Activated CD4-positive, alpha-beta memory T cell treated with anti-CD3 and anti-CD28 coated beads for 36 hours (primary cell): ENCODE measurements at regions not wholly inside any gene's neighbourhood (a gene's known extent, or its start where the extent isn't known, plus 50 kb on each side); places are given as distances from the start of the nearest gene placed in this dataset.

Experiments
- CTCF ChIA-PET: fragments of 350-600 bp; sonication (Branson Sonifier 250); formaldehyde crosslinking; loops from one replicate; lab custom pipeline; 2021; ENCODE audit warnings: antibody characterized with exemption, inconsistent platforms; lab: Charles Lee
- POLR2A ChIA-PET: fragments of 350-600 bp; sonication (Branson Sonifier 250); formaldehyde crosslinking; loops from one replicate; lab custom pipeline; 2021; ENCODE audit warnings: antibody characterized with exemption; lab: Charles Lee
- DNase-seq: peaks from one replicate; pipeline ENCODE4 v3.0.0-alpha.2; 2020
- H3K27ac Mint-ChIP-seq: one replicate; pipeline ENCODE4 v1.8.0; 2021; ENCODE audit warnings: mixed read lengths
- H3K27me3 Mint-ChIP-seq: one replicate; pipeline ENCODE4 v1.8.0; 2021; ENCODE audit warnings: mixed read lengths
- H3K36me3 Mint-ChIP-seq: one replicate; pipeline ENCODE4 v1.8.0; 2021; ENCODE audit warnings: mixed read lengths
- H3K4me1 Mint-ChIP-seq: one replicate; pipeline ENCODE4 v1.8.0; 2021; ENCODE audit warnings: low read depth, mixed read lengths
- H3K4me3 Mint-ChIP-seq: one replicate; pipeline ENCODE4 v1.8.0; 2021; ENCODE audit warnings: mild to moderate bottlenecking, mixed read lengths
- H3K9me3 Mint-ChIP-seq: one replicate; pipeline ENCODE4 v1.8.0; 2021; ENCODE audit warnings: mixed read lengths
- intact Hi-C: fragments of 100-400 bp; cut with micrococcal nuclease; formaldehyde crosslinking; loops from one replicate; pipeline ENCODE4 v1.15.1; 2023

- Mint-ChIP-seq H3K27me3 (peaks cover 32% of the 10 kb centered on the region), H3K36me3 (no peaks in the 10 kb centered on the region), H3K27ac (peak overlapping the region; percentile 19), H3K4me3 (no peak overlapping the region), H3K4me1 (peaks cover 40% of the 10 kb centered on the region), H3K9me3 (no peaks in the 10 kb centered on the region)
- ChIA-PET POLR2A (no interaction called here), CTCF (no interaction called here)
- no peak for DNase-seq
- intact Hi-C loops = loop anchor here (10.0 kb wide), 1 partner anchor 223 kb away; no protein-coding TSS in a partner anchor
Observed at GRCh38 chr2:111707700-111708099, 176.3 kb downstream of the ANAPC1 start.

GRCh38 chr2:111708476-111709180, 175.4 kb downstream of the ANAPC1 start:
- Mint-ChIP-seq H3K4me3 (no peak overlapping the region), H3K27ac (no peak overlapping the region), H3K9me3 (no peaks in the 10 kb centered on the region), H3K27me3 (peaks cover 29% of the 10 kb centered on the region), H3K36me3 (no peaks in the 10 kb centered on the region), H3K4me1 (peaks cover 40% of the 10 kb centered on the region)
- DNase-seq = peak; percentile 38
- CTCF ChIA-PET = no interaction called here
- POLR2A ChIA-PET = no interaction called here
- intact Hi-C loops = loop anchor here (10.0 kb wide), 1 partner anchor 224 kb away; no protein-coding TSS in a partner anchor

GRCh38 chr2:111709321-111709720, 174.7 kb downstream of the ANAPC1 start:
- DNase-seq = no peak
- CTCF ChIA-PET = interaction anchor here (1.0 kb wide), 1 partner anchor 77 kb away, joined by 4 read pairs; no protein-coding TSS in a partner anchor
- Mint-ChIP-seq H3K27ac (no peak overlapping the region), H3K4me1 (peaks cover 34% of the 10 kb centered on the region), H3K4me3 (no peak overlapping the region), H3K9me3 (no peaks in the 10 kb centered on the region), H3K27me3 (peaks cover 29% of the 10 kb centered on the region), H3K36me3 (no peaks in the 10 kb centered on the region)
- POLR2A ChIA-PET = no interaction called here
- intact Hi-C loops = loop anchor here (10.0 kb wide), 1 partner anchor 225 kb away; no protein-coding TSS in a partner anchor

GRCh38 chr2:111710085-111710484, 173.9 kb downstream of the ANAPC1 start:
- ChIA-PET CTCF (interaction anchor here (1.0 kb wide), 1 partner anchor 78 kb away, joined by 4 read pairs; no protein-coding TSS in a partner anchor), POLR2A (no interaction called here)
- H3K36me3 Mint-ChIP-seq = no peaks in the 10 kb centered on the region
- intact Hi-C loops = loop anchor here (10.0 kb wide), 1 partner anchor 895 kb away; no protein-coding TSS in a partner anchor
- DNase-seq = no peak
- no peaks in the 10 kb centered on the region for H3K9me3 Mint-ChIP-seq
- peaks cover 29% of the 10 kb centered on the region for H3K27me3 Mint-ChIP-seq
- no peak overlapping the region for H3K27ac Mint-ChIP-seq
- peaks cover 29% of the 10 kb centered on the region for H3K4me1 Mint-ChIP-seq
- H3K4me3 Mint-ChIP-seq = no peak overlapping the region

GRCh38 chr2:111710613-111711012, 173.4 kb downstream of the ANAPC1 start:
- no peak for DNase-seq
- ChIA-PET CTCF (no interaction called here), POLR2A (no interaction called here)
- Mint-ChIP-seq H3K9me3 (no peaks in the 10 kb centered on the region), H3K27me3 (peaks cover 29% of the 10 kb centered on the region), H3K4me1 (peaks cover 24% of the 10 kb centered on the region), H3K36me3 (no peaks in the 10 kb centered on the region), H3K27ac (no peak overlapping the region), H3K4me3 (no peak overlapping the region)
- intact Hi-C loops = loop anchor here (10.0 kb wide), 1 partner anchor 896 kb away; no protein-coding TSS in a partner anchor

GRCh38 chr2:111711270-111711669, 172.7 kb downstream of the ANAPC1 start:
- Mint-ChIP-seq H3K4me3 (no peak overlapping the region), H3K4me1 (peaks cover 17% of the 10 kb centered on the region), H3K27me3 (peaks cover 29% of the 10 kb centered on the region), H3K36me3 (no peaks in the 10 kb centered on the region), H3K27ac (no peak overlapping the region), H3K9me3 (no peaks in the 10 kb centered on the region)
- CTCF ChIA-PET = interaction anchor here (0.6 kb wide), 1 partner anchor 930 kb away, joined by 5 read pairs; no protein-coding TSS in a partner anchor
- POLR2A ChIA-PET = no interaction called here
- intact Hi-C loops = loop anchor here (10.0 kb wide), 1 partner anchor 896 kb away; no protein-coding TSS in a partner anchor
- DNase-seq = no peak

- CTCF ChIA-PET = no interaction called here
- Mint-ChIP-seq H3K9me3 (no peaks in the 10 kb centered on the region), H3K36me3 (no peaks in the 10 kb centered on the region), H3K4me1 (peaks cover 7% of the 10 kb centered on the region), H3K4me3 (no peak overlapping the region), H3K27me3 (peaks cover 27% of the 10 kb centered on the region), H3K27ac (no peak overlapping the region)
- no peak for DNase-seq
- POLR2A ChIA-PET = no interaction called here
- intact Hi-C loops = loop anchor here (10.0 kb wide), 1 partner anchor 898 kb away; no protein-coding TSS in a partner anchor
Observed at GRCh38 chr2:111712361-111712760, 171.6 kb downstream of the ANAPC1 start.

- no peak for DNase-seq
- H3K27me3 Mint-ChIP-seq = peaks cover 21% of the 10 kb centered on the region
- ChIA-PET POLR2A (no interaction called here), CTCF (no interaction called here)
- H3K36me3 Mint-ChIP-seq = no peaks in the 10 kb centered on the region
- peaks cover 7% of the 10 kb centered on the region for H3K4me1 Mint-ChIP-seq
- H3K9me3 Mint-ChIP-seq = no peaks in the 10 kb centered on the region
- intact Hi-C loops = loop anchor here (10.0 kb wide), 1 partner anchor 898 kb away; no protein-coding TSS in a partner anchor
- H3K27ac Mint-ChIP-seq = no peak overlapping the region
- H3K4me3 Mint-ChIP-seq = no peak overlapping the region
Observed at GRCh38 chr2:111712940-111713515, 171.0 kb downstream of the ANAPC1 start.

GRCh38 chr2:111715987-111716904, 167.7 kb downstream of the ANAPC1 start:
- no peaks in the 10 kb centered on the region for H3K9me3 Mint-ChIP-seq
- no peak for DNase-seq
- intact Hi-C loops = loop anchor here (10.0 kb wide), 1 partner anchor 901 kb away; no protein-coding TSS in a partner anchor
- H3K27me3 Mint-ChIP-seq = peaks cover 10% of the 10 kb centered on the region
- ChIA-PET CTCF (no interaction called here), POLR2A (no interaction called here)
- peaks cover 3% of the 10 kb centered on the region for H3K4me1 Mint-ChIP-seq
- H3K4me3 Mint-ChIP-seq = no peak overlapping the region
- no peaks in the 10 kb centered on the region for H3K36me3 Mint-ChIP-seq
- H3K27ac Mint-ChIP-seq = no peak overlapping the region

GRCh38 chr2:111716905-111717775, 166.9 kb downstream of the ANAPC1 start:
- Mint-ChIP-seq H3K27ac (no peak overlapping the region), H3K9me3 (no peaks in the 10 kb centered on the region), H3K27me3 (peaks cover 4% of the 10 kb centered on the region), H3K4me1 (peaks cover 3% of the 10 kb centered on the region), H3K4me3 (no peak overlapping the region), H3K36me3 (no peaks in the 10 kb centered on the region)
- DNase-seq = no peak
- POLR2A ChIA-PET = no interaction called here
- intact Hi-C loops = loop anchor here (10.0 kb wide), 1 partner anchor 902 kb away; no protein-coding TSS in a partner anchor
- CTCF ChIA-PET = no interaction called here
